GM12878 (cell line): ENCODE measurements at regions not wholly inside any gene's neighbourhood (a gene's known extent, or its start where the extent isn't known, plus 50 kb on each side); places are given as distances from the start of the nearest gene placed in this dataset.

Source experiments
- ATF2 ChIP-seq: IDR thresholded peaks from 2 replicates; pipeline ENCODE4 v1.6.1; 2012; ENCODE audit warnings: low read length, inconsistent platforms
- CREM ChIP-seq: IDR thresholded peaks from 2 replicates; pipeline ENCODE4 v1.6.1; 2014; ENCODE audit warnings: antibody characterized with exemption, low read depth
- CTCF ChIP-seq, 3 experiments: IDR thresholded peaks in 2 of 3; conservative IDR thresholded peaks in 1 of 3; 2 replicates each; pipeline ENCODE4 v1.5.1; 2011; ENCODE audit warnings: low read depth in 3 of 3, low read length in 3 of 3, mild to moderate bottlenecking in 3 of 3, control low read depth in 2 of 3, moderate library complexity in 2 of 3, inconsistent platforms in 1 of 3, mixed read lengths in 1 of 3; ENCODE audit not compliant: control insufficient read depth in 2 of 3, insufficient read depth in 1 of 3; ENCODE audit errors: extremely low read depth in 1 of 3
- NFXL1 ChIP-seq: fragments of 450-650 bp; IDR thresholded peaks from 2 replicates; pipeline ENCODE4 v1.6.1; 2017; ENCODE audit warnings: antibody characterized with exemption, mild to moderate bottlenecking, borderline replicate concordance
- NRF1 ChIP-seq: conservative IDR thresholded peaks from 2 replicates; pipeline ENCODE4 v1.6.1; 2011; ENCODE audit warnings: mild to moderate bottlenecking, low read depth, low read length, improper control_type of control experiment
- POLR2A ChIP-seq: IDR thresholded peaks from 2 replicates; pipeline ENCODE4 v1.6.1; 2011; ENCODE audit warnings: low read depth, mild to moderate bottlenecking, low read length
- RCOR1 ChIP-seq: conservative IDR thresholded peaks from 2 replicates; pipeline ENCODE4 v1.6.1; 2012; ENCODE audit warnings: low read depth, low read length, improper control_type of control experiment
- SMAD1 ChIP-seq: fragments of 450-650 bp; IDR thresholded peaks from 2 replicates; pipeline ENCODE4 v1.6.1; 2018; ENCODE audit warnings: mild to moderate bottlenecking, low read depth; ENCODE audit not compliant: partially characterized antibody

DNA sequence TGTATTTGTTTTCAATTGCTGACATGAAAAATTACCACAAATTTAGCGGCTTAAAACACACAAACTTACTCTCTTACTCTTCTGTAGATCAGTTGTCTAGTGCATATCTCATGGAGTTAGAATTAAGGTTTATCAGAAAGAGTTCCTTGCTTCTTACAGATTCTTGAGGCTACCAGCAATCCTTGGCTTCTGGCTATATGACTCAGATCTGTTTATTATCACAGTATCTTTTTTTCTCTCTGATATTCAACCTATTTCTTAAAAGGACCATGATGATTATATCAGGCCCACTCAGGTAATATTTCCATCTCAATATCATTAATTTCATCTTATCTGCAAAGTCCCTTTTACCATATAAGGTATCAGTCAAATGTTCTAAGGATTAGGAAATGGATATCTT is 263.5 kb upstream of the BCHE start:
- TF ChIP-seq POLR2A (no peak), RCOR1 (no peak), NRF1 (no peak), CREM (no peak), CTCF (IDR thresholded peaks at IDR 0.05 in 2 of 3, conservative IDR thresholded peaks at IDR 0.05 in 1 of 3; ENCODE audit: control insufficient read depth in 2 of 3, extremely low read depth in 1 of 3, insufficient read depth in 1 of 3, low read depth in 3 of 3, low read length in 3 of 3) (no peak), SMAD1 (no peak), NFXL1 (no peak), ATF2 (no peak)
